A549 (cell line): ENCODE measurements at regions not wholly inside any gene's neighbourhood (a gene's known extent, or its start where the extent isn't known, plus 50 kb on each side); places are given as distances from the start of the nearest gene placed in this dataset.

ENCODE experiments used
- ATAC-seq, 2 experiments: fragments of 200-7000 bp in 1 of 2; fragments of >200 bp in 1 of 2; cut with Nextera tagmentation in 1 of 2; cut with Tn5 transposase in 1 of 2; 3 replicates each; pipeline versions ENCODE4 v1.8.0 to v1.9.1; 2018 to 2020; ENCODE audit warnings: mild to moderate bottlenecking in 1 of 2, moderate library complexity in 1 of 2
- CTCF ChIA-PET: fragments of 300-600 bp; sonication (Branson Sonifier 250); formaldehyde crosslinking; extraction: SDS; loops from one replicate; lab custom pipeline; 2021; ENCODE audit warnings: antibody characterized with exemption, inconsistent platforms; lab: Yijun Ruan, JAX
- POLR2A ChIA-PET: fragments of 350-600 bp; formaldehyde crosslinking; extraction: SDS; loops from one replicate; lab custom pipeline; 2021; ENCODE audit warnings: antibody characterized with exemption, inconsistent platforms; lab: Yijun Ruan, JAX
- DNase-seq, 2 experiments: peaks; one replicate each; pipeline versions ENCODE4 v3.0.0 to v3.0.0-alpha.2; 2011 to 2016; ENCODE audit warnings: low read depth in 1 of 2, low spot score in 1 of 2
- FAIRE-seq: peaks from 2 replicates; lab custom pipeline; 2011; peaks lifted over from hg19 to GRCh38; lab: Jason Lieb, UNC
- H3K27ac ChIP-seq, 2 experiments: fragments of >200 bp; sonication (Bioruptor Twin); formaldehyde crosslinking; 3 replicates each; pipeline ENCODE4 v1.5.1; 2016 to 2017
- H3K4me1 ChIP-seq: fragments of >200 bp; sonication (Bioruptor Twin); formaldehyde crosslinking; 3 replicates; pipeline ENCODE4 v1.6.1; 2016
- H3K4me2 ChIP-seq: fragments of >200 bp; sonication (Bioruptor Twin); formaldehyde crosslinking; 3 replicates; pipeline ENCODE4 v1.6.1; 2016
- H3K4me3 ChIP-seq: fragments of >200 bp; sonication (Bioruptor Twin); formaldehyde crosslinking; 3 replicates; pipeline ENCODE4 v1.5.1; 2016
- H3K9me3 ChIP-seq: fragments of >200 bp; sonication (Bioruptor Twin); formaldehyde crosslinking; 3 replicates; pipeline ENCODE4 v1.6.1; 2016
- BHLHE40 ChIP-seq: IDR thresholded peaks from 2 replicates; pipeline ENCODE4 v1.6.1; 2012; ENCODE audit warnings: low read depth, low read length, inconsistent platforms
- CBX2 ChIP-seq: fragments of 200-600 bp; sonication (generic); IDR thresholded peaks from 2 replicates; pipeline ENCODE4 v1.6.1; 2016; ENCODE audit warnings: low read depth, mild to moderate bottlenecking, borderline replicate concordance
- CHD2 ChIP-seq: fragments of 150-350 bp; IDR thresholded peaks from 2 replicates; pipeline ENCODE4 v1.6.1; 2014; ENCODE audit warnings: low read length; ENCODE audit not compliant: partially characterized antibody
- FOSL2 ChIP-seq, 2 experiments: fragments of 450-650 bp in 1 of 2; fragments of >200 bp in 1 of 2; sonication (Bioruptor Twin) in 1 of 2; formaldehyde crosslinking; IDR thresholded peaks; 2 replicates each; pipeline versions ENCODE4 v1.5.0 to v1.6.1; 2016 to 2020; ENCODE audit warnings: mild to moderate bottlenecking in 1 of 2, moderate library complexity in 1 of 2
- HES2 ChIP-seq: fragments of >200 bp; sonication (Bioruptor Twin); formaldehyde crosslinking; IDR thresholded peaks from 2 replicates; pipeline ENCODE4 v1.6.1; 2016
- HOXB5 ChIP-seq: fragments of 250-450 bp; sonication (Bioruptor Pico); IDR thresholded peaks from 2 replicates; pipeline ENCODE4 v1.5.0; 2020; ENCODE audit warnings: mild to moderate bottlenecking, moderate library complexity
- JUNB ChIP-seq: fragments of >200 bp; sonication (Bioruptor Twin); formaldehyde crosslinking; IDR thresholded peaks from 2 replicates; pipeline ENCODE4 v1.6.1; 2016
- MYC ChIP-seq: IDR thresholded peaks from 2 replicates; pipeline ENCODE4 v1.6.1; 2012; ENCODE audit warnings: mild to moderate bottlenecking, inconsistent platforms, low read length, improper control_type of control experiment, borderline replicate concordance
- NFE2L2 ChIP-seq: fragments of 150-350 bp; conservative IDR thresholded peaks from 2 replicates; pipeline ENCODE4 v1.6.1; 2014; ENCODE audit warnings: low read length
- NR3C1 ChIP-seq: fragments of >200 bp; sonication (Bioruptor Twin); formaldehyde crosslinking; IDR thresholded peaks from 3 replicates; pipeline ENCODE4 v1.6.1; 2017
- PBX3 ChIP-seq: IDR thresholded peaks from 2 replicates; pipeline ENCODE4 v1.6.1; 2012
- PHF8 ChIP-seq: fragments of 200-600 bp; sonication (generic); IDR thresholded peaks from 2 replicates; pipeline ENCODE4 v1.6.1; 2016; ENCODE audit warnings: low read depth, mild to moderate bottlenecking, antibody characterized with exemption, moderate library complexity, borderline replicate concordance
- RARB ChIP-seq: fragments of 250-450 bp; sonication (Bioruptor Pico); IDR thresholded peaks from 2 replicates; pipeline ENCODE4 v1.8.0; 2021; ENCODE audit warnings: mild to moderate bottlenecking, moderate library complexity
- RCOR1 ChIP-seq: fragments of 150-350 bp; IDR thresholded peaks from 2 replicates; pipeline ENCODE4 v1.6.1; 2014; ENCODE audit warnings: antibody characterized with exemption, low read length, low read depth
- SREBF2 ChIP-seq: fragments of 450-650 bp; IDR thresholded peaks from 2 replicates; pipeline ENCODE4 v1.6.1; 2014; ENCODE audit warnings: mild to moderate bottlenecking, moderate library complexity
- TFCP2L1 ChIP-seq: fragments of 250-450 bp; sonication (Bioruptor Pico); IDR thresholded peaks from 2 replicates; pipeline ENCODE4 v1.5.0; 2021; ENCODE audit warnings: mild to moderate bottlenecking
- TP53 ChIP-seq: fragments of 250-450 bp; sonication (Bioruptor Pico); IDR thresholded peaks from 2 replicates; pipeline ENCODE4 v1.5.0; 2021; ENCODE audit warnings: mild to moderate bottlenecking, moderate library complexity
- ZC3H11A ChIP-seq: fragments of 450-650 bp; IDR thresholded peaks from 2 replicates; pipeline ENCODE4 v1.6.1; 2014; ENCODE audit warnings: antibody characterized with exemption, mild to moderate bottlenecking
- ZNF302 ChIP-seq: fragments of 250-450 bp; sonication (Bioruptor Pico); IDR thresholded peaks from 2 replicates; pipeline ENCODE4 v1.9.0; 2021; ENCODE audit warnings: inconsistent platforms, mild to moderate bottlenecking, moderate library complexity
- WGBS: methylation state at CpG from one replicate; pipeline ENCODE4 v1.1.6; 2017; ENCODE audit errors: missing lambda C conversion rate; 5-methylcytosine and 5-hydroxymethylcytosine counted together
- TF ChIP-seq, protein P1 (sequence below): fragments of 200-600 bp; sonication (generic); IDR thresholded peaks from 2 replicates; pipeline ENCODE4 v1.6.1; 2016; ENCODE audit warnings: antibody characterized with exemption, mild to moderate bottlenecking, moderate library complexity

DNA sequence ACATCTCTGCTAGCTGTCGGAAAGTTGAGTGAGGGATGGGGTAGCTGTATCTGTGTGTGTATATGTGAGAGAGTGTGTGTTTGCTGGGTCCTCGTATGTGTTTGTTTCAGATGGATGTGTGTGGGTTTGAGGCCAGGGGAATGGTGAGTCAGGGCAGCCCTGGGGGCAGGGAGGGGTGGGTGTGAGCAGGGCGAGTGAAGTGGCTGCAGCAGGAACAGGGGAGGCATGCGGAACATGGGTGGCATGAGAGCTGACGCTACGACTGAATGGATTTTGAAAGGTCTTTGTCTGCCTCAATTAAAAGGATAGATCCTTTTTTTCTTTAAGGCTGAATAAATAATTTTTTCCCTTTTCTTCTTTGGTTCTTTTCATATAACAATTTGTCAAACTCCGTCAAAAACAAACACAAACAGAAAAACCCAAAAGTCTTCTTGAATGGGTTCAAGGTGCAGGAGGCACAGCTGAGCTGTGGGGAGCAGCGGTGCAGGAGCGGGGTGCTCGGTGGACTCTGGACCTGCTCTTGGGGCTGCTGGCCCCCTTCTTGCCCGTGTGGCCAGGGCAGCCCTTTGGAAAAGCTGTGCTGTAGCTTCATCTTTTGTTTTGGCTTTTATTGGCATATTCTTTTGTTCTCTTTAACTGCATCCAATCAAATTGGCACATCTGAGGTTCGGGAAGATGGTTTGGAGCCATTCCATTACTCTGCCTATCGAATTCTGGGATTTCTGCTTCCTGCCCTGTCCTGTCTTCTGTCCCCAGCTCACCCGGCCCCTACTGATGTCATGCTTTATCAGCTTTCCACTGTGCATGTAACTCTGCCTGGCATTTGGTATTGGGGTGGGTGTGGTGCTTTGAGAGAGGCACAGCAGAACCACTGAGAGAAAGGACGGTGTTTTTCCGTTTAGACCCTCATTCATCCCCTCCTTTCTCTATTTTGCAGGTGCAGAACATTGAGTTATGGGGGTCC is 80.1 kb downstream of the ADAMTS15 start:
- no peak overlapping the region for H3K27ac ChIP-seq
- no peaks in the 10 kb centered on the region for H3K9me3 ChIP-seq
- TF ChIP-seq RCOR1 (no peak), PHF8 (no peak), MYC (no peak), ZC3H11A (no peak), TFCP2L1 (CRISPR knock-in tag) (no peak), NR3C1 (no peak), TP53 (CRISPR knock-in tag) (no peak), PBX3 (no peak), RARB (no peak), NFE2L2 (no peak), HES2 (no peak), HOXB5 (CRISPR knock-in tag) (no peak), CBX2 (no peak), CHD2 (no peak), FOSL2 (IDR thresholded peaks at IDR 0.05) (no peak), FOSL2 (CRISPR knock-in tag; IDR thresholded peaks at IDR 0.05) (no peak), JUNB (no peak), ZNF302 (CRISPR knock-in tag) (no peak), BHLHE40 (no peak)
- TF ChIP-seq, protein P1, sequence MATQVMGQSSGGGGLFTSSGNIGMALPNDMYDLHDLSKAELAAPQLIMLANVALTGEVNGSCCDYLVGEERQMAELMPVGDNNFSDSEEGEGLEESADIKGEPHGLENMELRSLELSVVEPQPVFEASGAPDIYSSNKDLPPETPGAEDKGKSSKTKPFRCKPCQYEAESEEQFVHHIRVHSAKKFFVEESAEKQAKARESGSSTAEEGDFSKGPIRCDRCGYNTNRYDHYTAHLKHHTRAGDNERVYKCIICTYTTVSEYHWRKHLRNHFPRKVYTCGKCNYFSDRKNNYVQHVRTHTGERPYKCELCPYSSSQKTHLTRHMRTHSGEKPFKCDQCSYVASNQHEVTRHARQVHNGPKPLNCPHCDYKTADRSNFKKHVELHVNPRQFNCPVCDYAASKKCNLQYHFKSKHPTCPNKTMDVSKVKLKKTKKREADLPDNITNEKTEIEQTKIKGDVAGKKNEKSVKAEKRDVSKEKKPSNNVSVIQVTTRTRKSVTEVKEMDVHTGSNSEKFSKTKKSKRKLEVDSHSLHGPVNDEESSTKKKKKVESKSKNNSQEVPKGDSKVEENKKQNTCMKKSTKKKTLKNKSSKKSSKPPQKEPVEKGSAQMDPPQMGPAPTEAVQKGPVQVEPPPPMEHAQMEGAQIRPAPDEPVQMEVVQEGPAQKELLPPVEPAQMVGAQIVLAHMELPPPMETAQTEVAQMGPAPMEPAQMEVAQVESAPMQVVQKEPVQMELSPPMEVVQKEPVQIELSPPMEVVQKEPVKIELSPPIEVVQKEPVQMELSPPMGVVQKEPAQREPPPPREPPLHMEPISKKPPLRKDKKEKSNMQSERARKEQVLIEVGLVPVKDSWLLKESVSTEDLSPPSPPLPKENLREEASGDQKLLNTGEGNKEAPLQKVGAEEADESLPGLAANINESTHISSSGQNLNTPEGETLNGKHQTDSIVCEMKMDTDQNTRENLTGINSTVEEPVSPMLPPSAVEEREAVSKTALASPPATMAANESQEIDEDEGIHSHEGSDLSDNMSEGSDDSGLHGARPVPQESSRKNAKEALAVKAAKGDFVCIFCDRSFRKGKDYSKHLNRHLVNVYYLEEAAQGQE: no peak
- 71% methylated on average over 15 of the region's 16 CpGs for WGBS
- ATAC-seq (no peak), FAIRE-seq (no peak), DNase-seq (no peak)
- H3K4me3 ChIP-seq: no peak overlapping the region
- H3K4me1 ChIP-seq: no peaks in the 10 kb centered on the region
- no peak overlapping the region for H3K4me2 ChIP-seq
- ChIA-PET POLR2A (no interaction called here), CTCF (interaction anchor here (0.8 to 1.1 kb wide), 2 partner anchors 296 to 334 kb away, joined by 3 read pairs; no protein-coding TSS in a partner anchor)

DNA sequence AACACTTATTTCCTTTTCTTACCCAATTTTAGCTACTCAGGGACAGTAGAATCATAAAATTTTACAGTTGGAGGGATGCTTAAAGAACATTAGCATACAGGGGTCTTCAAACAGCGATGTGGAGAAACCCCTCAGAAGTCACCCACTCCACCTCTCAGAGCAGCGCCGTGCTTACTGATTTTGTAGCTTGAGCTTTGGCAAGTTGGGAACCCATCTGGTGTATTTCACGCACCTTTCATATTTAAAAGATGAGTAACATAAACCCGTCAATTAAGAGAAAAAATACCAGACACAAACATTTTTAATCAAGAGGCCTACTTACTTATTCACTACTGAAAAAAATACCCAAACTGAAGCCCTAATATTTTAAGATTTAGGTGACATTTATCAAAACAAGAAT is 80.9 kb downstream of the ADAMTS15 start:
- Histone ChIP-seq H3K27ac (no peak overlapping the region), H3K4me2 (no peak overlapping the region)
- CTCF ChIA-PET: interaction anchor here (0.8 kb wide), 1 partner anchor 295 kb away, joined by 3 read pairs; no protein-coding TSS in a partner anchor

More for the DNA sequence above, 80.9 kb downstream of the ADAMTS15 start:
- no peak for DNase-seq
- TF ChIP-seq SREBF2: no peak
- Histone ChIP-seq H3K9me3 (no peaks in the 10 kb centered on the region), H3K4me1 (no peaks in the 10 kb centered on the region), H3K4me3 (no peak overlapping the region)
- no peak for FAIRE-seq
- POLR2A ChIA-PET: no interaction called here
- WGBS: 88% methylated on average over 5 of the region's 5 CpGs
- no peak for ATAC-seq
